ENCODE measurements at regions not wholly inside any gene's neighbourhood (a gene's known extent, or its start where the extent isn't known, plus 50 kb on each side); places are given as distances from the start of the nearest gene placed in this dataset.
A peak's percentile ranks its signal among the peaks of the same experiment; 100 is the strongest.

DNA sequence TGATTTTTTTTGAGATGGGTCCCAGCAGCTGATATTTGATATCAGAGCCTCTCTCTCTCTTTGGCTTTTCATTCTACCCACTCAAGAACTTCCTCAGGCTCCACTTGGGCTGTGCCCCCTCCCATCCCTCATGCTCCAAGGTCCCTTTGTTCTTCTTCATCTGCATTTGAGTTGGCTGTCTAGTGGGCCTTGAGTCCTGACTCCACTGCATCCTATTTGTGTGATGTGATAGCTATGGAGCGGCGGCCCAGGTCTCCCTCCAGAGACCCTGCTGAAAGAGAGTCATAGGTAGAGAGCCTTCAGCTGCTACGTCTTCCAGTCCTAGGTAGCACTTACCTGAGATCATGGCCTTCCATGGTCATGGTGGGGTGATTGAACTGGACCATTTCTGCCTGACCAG is 123.1 kb upstream of the VRK1 start:
- no peak for DNase-seq
- H3K4me1 Mint-ChIP-seq (ENCODE audit: low read depth) = no peaks in the 10 kb centered on the region
- no peak overlapping the region for H3K4me3 Mint-ChIP-seq
- no peaks in the 10 kb centered on the region for H3K9me3 Mint-ChIP-seq
- intact Hi-C loops (cut with micrococcal nuclease) = no loop called here
- CTCF ChIA-PET = interaction anchor here (0.7 kb wide), 1 partner anchor 769 kb away, joined by 4 read pairs; no protein-coding TSS in a partner anchor
- peaks cover 8% of the 10 kb centered on the region for H3K27me3 Mint-ChIP-seq (ENCODE audit: low read depth)
- H3K27ac Mint-ChIP-seq = no peak overlapping the region
- no peaks in the 10 kb centered on the region for H3K36me3 Mint-ChIP-seq (ENCODE audit: low read depth)

DNA sequence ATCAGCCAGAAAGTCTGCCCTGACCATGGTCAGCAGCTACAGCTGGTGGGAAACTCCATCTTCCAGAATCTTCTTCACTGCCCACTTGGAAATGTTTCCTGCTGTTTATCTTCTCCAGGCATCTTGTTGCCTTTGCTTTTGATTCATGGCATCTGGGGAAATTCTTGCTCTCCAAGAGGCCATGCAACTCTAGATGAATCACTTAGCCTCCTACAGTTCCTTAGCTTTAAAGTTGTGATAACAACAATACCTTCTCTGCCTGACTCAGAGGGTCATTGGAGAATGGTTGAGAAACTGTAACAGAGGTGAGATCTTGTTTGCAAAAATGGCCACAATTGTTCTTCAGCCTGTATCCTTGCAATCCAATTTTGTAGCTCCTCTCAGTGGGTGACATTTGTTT is 121.0 kb upstream of the VRK1 start:
- Mint-ChIP-seq H3K27me3 (ENCODE audit: low read depth) (peaks cover 4% of the 10 kb centered on the region), H3K36me3 (ENCODE audit: low read depth) (no peaks in the 10 kb centered on the region)

DNA sequence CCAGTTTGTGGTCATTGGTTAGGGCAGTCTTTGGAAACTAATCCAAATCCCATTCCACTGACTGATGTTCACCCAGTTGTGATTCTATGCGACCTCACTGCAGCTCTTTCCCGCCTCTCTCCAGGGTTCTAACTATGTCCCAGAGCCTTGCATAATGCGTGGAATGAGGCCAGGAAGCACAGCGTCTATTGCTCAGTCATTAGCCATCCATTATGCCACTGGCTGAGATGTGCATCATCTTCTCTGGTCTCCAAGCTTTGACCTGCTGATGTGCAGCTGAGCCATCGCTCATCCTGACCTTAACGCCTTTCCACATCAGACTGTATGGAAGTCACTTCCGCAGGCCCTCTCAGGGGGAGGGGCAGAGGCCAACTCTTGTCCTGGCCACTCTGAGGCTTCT is 115.4 kb upstream of the VRK1 start:
- Mint-ChIP-seq H3K27me3 (ENCODE audit: low read depth) (peaks cover 2% of the 10 kb centered on the region), H3K27ac (no peak overlapping the region), H3K4me1 (ENCODE audit: low read depth) (no peaks in the 10 kb centered on the region), H3K36me3 (ENCODE audit: low read depth) (no peaks in the 10 kb centered on the region), H3K9me3 (no peaks in the 10 kb centered on the region), H3K4me3 (no peak overlapping the region)
- no peak for DNase-seq
- intact Hi-C loops (cut with micrococcal nuclease) = no loop called here
- CTCF ChIA-PET = interaction anchor here (0.6 kb wide), 1 partner anchor 108 kb away, joined by 5 read pairs; no protein-coding TSS in a partner anchor

More for the DNA sequence above, 121.0 kb upstream of the VRK1 start:
- CTCF ChIA-PET = no interaction called here
- no peak overlapping the region for H3K4me3 Mint-ChIP-seq
- intact Hi-C loops (cut with micrococcal nuclease) = loop anchor here (5.0 kb wide), 1 partner anchor 94 kb away; no protein-coding TSS in a partner anchor
- no peaks in the 10 kb centered on the region for H3K9me3 Mint-ChIP-seq
- H3K27ac Mint-ChIP-seq = no peak overlapping the region
- no peak for DNase-seq
- H3K4me1 Mint-ChIP-seq (ENCODE audit: low read depth) = no peaks in the 10 kb centered on the region

DNA sequence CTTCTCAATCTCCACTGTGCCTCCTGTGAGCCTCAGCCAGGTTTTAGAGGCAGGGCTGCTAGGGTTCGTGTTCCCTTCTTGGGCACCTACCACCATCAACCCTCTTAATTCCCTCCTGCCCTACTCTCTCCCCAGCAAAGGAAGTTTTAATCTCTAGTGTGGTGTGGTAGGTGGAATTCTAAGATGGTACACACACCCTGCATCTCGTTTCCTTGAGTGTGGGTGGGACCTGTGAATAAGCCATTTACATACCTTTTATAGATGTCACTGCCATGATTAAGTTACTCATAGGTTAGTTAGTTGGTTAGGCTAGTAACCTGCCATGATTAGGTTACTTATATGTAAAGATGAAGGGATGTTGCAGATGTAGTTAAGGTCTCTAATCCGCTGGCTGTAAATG is 114.8 kb upstream of the VRK1 start:
- Mint-ChIP-seq H3K27ac (no peak overlapping the region), H3K36me3 (ENCODE audit: low read depth) (no peaks in the 10 kb centered on the region), H3K27me3 (ENCODE audit: low read depth) (peaks cover 2% of the 10 kb centered on the region), H3K4me3 (no peak overlapping the region), H3K4me1 (ENCODE audit: low read depth) (no peaks in the 10 kb centered on the region), H3K9me3 (no peaks in the 10 kb centered on the region)
- intact Hi-C loops (cut with micrococcal nuclease) = no loop called here
- DNase-seq = no peak
- CTCF ChIA-PET = no interaction called here

DNA sequence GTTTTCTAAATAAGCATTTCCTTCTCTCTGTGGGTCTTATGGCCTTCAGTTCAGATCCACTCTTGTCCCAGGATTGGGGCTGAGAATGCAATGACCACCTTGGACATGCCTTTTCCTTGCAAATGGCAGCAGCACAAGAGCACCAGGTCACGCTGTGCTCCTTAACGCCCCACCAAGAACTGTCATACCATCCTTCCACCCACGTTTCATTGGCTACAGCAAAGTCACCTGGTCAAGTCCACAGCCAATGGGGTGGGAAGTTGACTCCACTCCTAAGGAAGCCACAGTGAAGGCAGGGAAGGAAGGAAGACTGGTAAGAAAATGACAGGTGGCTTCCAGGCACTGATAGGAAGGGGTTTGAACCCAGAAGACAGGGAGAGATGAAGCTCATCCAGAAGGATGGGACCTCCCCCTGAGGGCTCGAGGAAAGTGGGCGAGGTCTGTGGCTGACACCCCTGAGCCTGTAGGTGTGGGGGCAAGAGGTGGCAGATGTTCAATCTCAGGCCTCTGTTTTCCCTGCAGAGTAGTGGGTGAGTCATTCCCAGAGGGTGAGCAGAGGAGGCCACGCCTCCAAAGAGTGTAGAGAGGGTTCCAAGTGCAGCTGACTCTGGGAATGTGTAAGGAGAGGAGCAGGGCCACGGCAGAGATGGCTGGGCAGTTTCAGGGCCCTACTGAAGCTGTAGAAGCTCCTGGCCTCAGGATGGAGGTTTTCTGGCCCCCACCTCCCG is 113.5 kb upstream of the VRK1 start:
- H3K4me3 Mint-ChIP-seq = no peak overlapping the region
- no peaks in the 10 kb centered on the region for H3K27me3 Mint-ChIP-seq (ENCODE audit: low read depth)
- H3K9me3 Mint-ChIP-seq = no peaks in the 10 kb centered on the region
- H3K27ac Mint-ChIP-seq = no peak overlapping the region
- DNase-seq = no peak
- CTCF ChIA-PET = no interaction called here
- H3K4me1 Mint-ChIP-seq (ENCODE audit: low read depth) = no peaks in the 10 kb centered on the region
- intact Hi-C loops (cut with micrococcal nuclease) = no loop called here
- no peaks in the 10 kb centered on the region for H3K36me3 Mint-ChIP-seq (ENCODE audit: low read depth)

DNA sequence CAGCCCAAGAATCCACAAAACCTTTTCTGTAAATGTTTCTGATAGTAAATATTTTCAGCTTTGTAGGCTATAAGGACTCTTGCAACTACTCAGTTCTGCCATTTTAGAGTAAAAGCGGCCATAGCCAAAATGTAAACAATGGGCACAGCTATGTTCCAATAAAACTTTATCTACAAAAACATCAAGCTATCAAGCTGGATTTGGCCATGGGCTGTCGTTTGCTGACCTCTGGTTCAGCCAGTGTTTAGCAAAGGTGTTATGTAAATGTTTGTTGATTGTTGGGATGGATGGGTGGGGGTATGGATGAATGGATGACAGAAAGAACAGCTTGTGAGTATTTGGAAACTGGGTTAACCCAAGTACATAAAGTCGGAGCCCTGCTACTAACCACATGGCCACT is 111.1 kb upstream of the VRK1 start:
- Mint-ChIP-seq H3K36me3 (ENCODE audit: low read depth) (no peaks in the 10 kb centered on the region), H3K4me3 (no peak overlapping the region), H3K27ac (no peak overlapping the region), H3K27me3 (ENCODE audit: low read depth) (no peaks in the 10 kb centered on the region), H3K4me1 (ENCODE audit: low read depth) (no peaks in the 10 kb centered on the region), H3K9me3 (no peaks in the 10 kb centered on the region)
- DNase-seq = no peak
- intact Hi-C loops (cut with micrococcal nuclease) = no loop called here
- CTCF ChIA-PET = no interaction called here

DNA sequence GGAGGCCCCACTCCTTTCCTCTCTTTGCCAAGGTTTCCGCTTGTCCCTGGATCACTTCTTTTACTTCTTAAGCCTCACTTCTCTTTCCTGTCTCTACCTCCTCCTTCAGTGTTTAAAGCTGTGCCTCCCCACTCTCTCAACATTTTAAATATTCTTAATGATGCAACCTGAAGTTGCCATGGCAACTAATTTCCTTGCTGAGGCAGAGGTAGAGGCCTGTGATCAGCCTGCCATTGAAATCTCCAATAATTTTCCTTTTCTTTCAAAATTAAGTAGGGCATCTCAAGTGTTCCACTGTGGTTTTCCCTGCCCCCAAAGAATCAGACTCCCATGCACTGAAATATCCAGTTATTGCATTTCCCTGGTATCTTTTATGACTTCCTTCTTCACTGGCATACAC is 108.6 kb upstream of the VRK1 start:
- intact Hi-C loops (cut with micrococcal nuclease) = no loop called here

DNA sequence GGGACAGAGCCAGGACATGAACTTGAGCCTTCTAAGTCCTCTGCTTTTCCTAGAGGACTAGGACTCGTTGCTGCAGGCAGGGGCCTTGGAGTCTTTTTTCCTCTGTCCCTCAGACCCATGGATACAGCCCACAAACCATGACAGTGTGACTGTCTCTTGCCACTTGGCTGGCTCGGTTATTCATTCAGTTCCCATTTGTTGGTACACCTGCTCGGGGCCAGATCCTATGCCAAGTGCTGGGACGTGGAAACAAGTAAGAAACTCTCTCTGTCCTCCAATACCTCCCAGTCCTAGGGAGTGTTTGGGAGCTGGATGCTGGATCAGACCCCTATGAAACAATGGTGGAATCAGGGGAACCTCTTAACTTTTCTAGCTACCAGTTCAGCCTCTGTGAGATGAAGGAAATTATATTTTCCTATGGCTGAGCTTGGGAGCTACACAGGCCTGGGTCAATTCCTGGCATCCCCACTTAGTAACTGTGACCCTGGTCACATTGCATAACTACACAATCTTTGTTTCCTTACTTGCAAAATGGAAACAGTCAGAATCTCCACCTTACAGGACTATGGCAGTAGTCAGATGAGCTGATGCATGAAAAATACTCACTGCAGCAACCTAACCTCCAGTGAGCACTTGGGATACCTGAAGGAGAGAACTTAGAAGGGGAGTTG is 106.3 kb upstream of the VRK1 start:
- H3K4me1 Mint-ChIP-seq (ENCODE audit: low read depth) = no peaks in the 10 kb centered on the region
- no peak for DNase-seq
- H3K4me3 Mint-ChIP-seq = no peak overlapping the region
- H3K27ac Mint-ChIP-seq = no peak overlapping the region
- H3K9me3 Mint-ChIP-seq = no peaks in the 10 kb centered on the region
- intact Hi-C loops (cut with micrococcal nuclease) = no loop called here
- no peaks in the 10 kb centered on the region for H3K27me3 Mint-ChIP-seq (ENCODE audit: low read depth)
- no peaks in the 10 kb centered on the region for H3K36me3 Mint-ChIP-seq (ENCODE audit: low read depth)
- CTCF ChIA-PET = no interaction called here

More for the DNA sequence above, 108.6 kb upstream of the VRK1 start:
- Mint-ChIP-seq H3K4me3 (no peak overlapping the region), H3K36me3 (ENCODE audit: low read depth) (no peaks in the 10 kb centered on the region), H3K27me3 (ENCODE audit: low read depth) (no peaks in the 10 kb centered on the region), H3K27ac (no peak overlapping the region), H3K9me3 (no peaks in the 10 kb centered on the region), H3K4me1 (ENCODE audit: low read depth) (no peaks in the 10 kb centered on the region)
- CTCF ChIA-PET = no interaction called here
- DNase-seq = no peak

DNA sequence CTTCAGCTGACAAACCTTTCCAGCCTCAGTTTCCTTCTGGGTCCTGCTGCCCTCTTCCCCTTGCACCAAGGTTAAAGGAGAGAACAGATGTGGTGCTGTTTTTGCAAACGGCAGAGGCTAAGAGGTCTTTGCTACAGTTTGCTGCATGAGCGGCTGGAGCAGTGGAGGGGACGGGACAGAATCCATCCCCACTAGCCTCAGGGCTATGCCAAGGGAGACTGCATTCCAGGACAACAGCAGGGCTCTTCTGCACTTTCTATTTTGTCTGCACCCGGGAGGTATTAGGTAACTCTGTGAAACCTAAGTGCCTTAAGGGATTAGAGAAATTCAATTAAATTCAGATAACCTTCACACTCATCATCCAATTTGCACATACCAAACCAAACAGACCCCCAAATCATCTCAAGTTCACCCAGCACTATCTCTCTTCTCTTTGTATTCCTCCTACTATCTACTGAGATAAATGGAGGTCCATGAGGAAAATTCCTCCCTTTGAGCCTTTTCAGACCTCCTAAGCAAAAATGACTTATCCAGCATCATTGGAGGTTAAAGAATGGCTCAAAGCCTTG is 103.8 kb upstream of the VRK1 start:
- H3K36me3 Mint-ChIP-seq (ENCODE audit: low read depth) = no peaks in the 10 kb centered on the region
- H3K27me3 Mint-ChIP-seq (ENCODE audit: low read depth) = peaks cover 3% of the 10 kb centered on the region
- no peak overlapping the region for H3K4me3 Mint-ChIP-seq
- H3K4me1 Mint-ChIP-seq (ENCODE audit: low read depth) = no peaks in the 10 kb centered on the region
- no peak overlapping the region for H3K27ac Mint-ChIP-seq
- intact Hi-C loops (cut with micrococcal nuclease) = no loop called here
- H3K9me3 Mint-ChIP-seq = no peaks in the 10 kb centered on the region
- DNase-seq = no peak
- CTCF ChIA-PET = no interaction called here

DNA sequence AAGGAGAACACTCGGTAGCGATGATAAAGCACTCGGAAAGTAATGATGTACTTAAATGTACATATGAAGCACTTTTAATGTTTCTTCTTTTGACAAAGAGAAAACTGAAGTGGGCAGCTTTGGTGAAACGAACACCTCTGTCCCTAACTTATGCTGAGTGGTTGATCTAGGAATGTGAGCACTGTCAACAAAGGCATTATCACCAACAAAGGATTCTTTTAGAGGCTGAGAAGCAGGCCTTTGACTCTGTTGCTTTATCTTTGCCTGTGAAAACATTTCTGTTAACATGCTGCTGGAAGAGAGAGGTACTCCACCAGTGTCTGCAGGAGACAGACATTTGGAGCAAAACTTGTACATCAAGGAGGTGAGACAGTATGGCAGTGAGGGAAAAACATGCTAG is 103.2 kb upstream of the VRK1 start:
- CTCF ChIA-PET = no interaction called here
- no peaks in the 10 kb centered on the region for H3K36me3 Mint-ChIP-seq (ENCODE audit: low read depth)
- no peak overlapping the region for H3K4me3 Mint-ChIP-seq
- H3K27me3 Mint-ChIP-seq (ENCODE audit: low read depth) = peaks cover 3% of the 10 kb centered on the region
- no peaks in the 10 kb centered on the region for H3K4me1 Mint-ChIP-seq (ENCODE audit: low read depth)
- intact Hi-C loops (cut with micrococcal nuclease) = no loop called here
- no peak overlapping the region for H3K27ac Mint-ChIP-seq
- no peaks in the 10 kb centered on the region for H3K9me3 Mint-ChIP-seq
- DNase-seq = no peak

DNA sequence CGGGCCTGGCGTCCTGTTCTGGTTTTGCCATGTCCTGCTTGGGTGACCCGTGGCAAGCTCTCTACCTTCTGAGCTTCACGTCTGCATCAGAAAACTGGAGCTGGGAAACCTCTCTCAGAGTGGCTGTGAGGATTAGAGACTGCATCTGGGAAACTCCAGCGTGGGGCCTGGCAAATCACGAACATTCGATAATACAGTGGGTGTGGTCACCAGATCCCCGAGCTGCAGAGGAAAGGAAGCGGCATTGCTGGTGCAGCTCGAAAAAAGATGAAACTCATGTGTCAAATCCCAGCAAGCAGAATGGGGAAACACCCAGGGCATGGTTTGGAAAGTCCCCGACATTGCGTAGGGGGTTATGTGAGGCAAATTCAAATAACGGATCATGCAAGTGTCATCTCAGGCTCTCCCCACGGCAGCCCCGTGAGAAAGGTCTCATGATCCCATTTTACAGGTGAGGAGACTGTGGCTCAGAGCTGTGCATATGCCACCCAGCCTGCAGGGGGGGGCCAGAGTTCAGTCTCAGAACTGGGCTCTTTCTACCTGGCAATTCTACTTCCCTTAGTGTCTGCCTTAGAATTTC is 98.1 kb upstream of the VRK1 start:
- Mint-ChIP-seq H3K4me3 (no peak overlapping the region), H3K4me1 (ENCODE audit: low read depth) (no peaks in the 10 kb centered on the region), H3K27me3 (ENCODE audit: low read depth) (peaks cover 13% of the 10 kb centered on the region), H3K27ac (no peak overlapping the region), H3K9me3 (no peaks in the 10 kb centered on the region), H3K36me3 (ENCODE audit: low read depth) (no peaks in the 10 kb centered on the region)
- DNase-seq = peak; percentile 25
- intact Hi-C loops (cut with micrococcal nuclease) = no loop called here
- CTCF ChIA-PET = interaction anchor here (0.6 kb wide), 1 partner anchor 278 kb away, joined by 3 read pairs; no protein-coding TSS in a partner anchor

DNA sequence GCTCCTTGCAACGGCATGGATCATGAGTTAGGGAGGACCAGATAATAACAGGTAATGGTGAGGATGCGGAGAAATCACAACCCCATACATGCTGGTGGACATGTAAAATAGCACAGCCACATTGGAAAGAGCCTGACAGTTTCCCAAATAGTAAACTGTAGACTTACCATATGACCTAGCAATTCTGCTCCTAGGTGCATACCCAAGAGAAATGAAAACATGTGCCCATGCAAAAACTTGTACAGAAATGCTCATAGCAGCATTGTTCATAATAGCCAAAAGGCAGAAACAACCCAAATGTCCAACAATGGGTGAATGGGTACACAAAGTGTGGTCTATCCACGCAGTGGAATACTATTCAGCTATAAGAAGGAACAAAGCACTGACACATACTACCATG is 97.5 kb upstream of the VRK1 start:
- no peak for DNase-seq
- Mint-ChIP-seq H3K36me3 (ENCODE audit: low read depth) (no peaks in the 10 kb centered on the region), H3K4me3 (no peak overlapping the region), H3K27me3 (ENCODE audit: low read depth) (peaks cover 13% of the 10 kb centered on the region), H3K4me1 (ENCODE audit: low read depth) (no peaks in the 10 kb centered on the region), H3K9me3 (no peaks in the 10 kb centered on the region), H3K27ac (no peak overlapping the region)
- CTCF ChIA-PET = no interaction called here
- intact Hi-C loops (cut with micrococcal nuclease) = no loop called here

DNA sequence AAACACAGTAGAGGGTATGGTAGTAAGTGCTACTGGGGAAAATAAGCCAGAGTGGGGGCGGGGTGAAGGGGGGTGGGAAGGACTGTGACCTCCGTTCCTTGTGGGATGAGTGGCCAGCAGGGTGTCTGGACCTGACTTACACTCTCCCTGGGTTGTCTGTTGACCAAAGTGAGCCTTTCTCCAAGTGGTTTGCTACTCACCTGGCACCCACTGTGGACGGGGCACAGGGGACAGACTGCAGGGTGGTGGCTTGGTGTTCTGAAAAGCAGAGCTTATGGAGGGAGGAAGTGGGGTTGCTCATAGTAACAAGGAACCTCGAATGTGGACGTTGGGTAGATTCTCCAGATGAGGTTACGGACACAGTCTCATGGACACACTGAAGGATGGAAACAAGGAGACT is 94.4 kb upstream of the VRK1 start:
- H3K36me3 Mint-ChIP-seq (ENCODE audit: low read depth) = no peaks in the 10 kb centered on the region
- no peak overlapping the region for H3K27ac Mint-ChIP-seq
- H3K4me3 Mint-ChIP-seq = no peak overlapping the region
- H3K27me3 Mint-ChIP-seq (ENCODE audit: low read depth) = peaks cover 16% of the 10 kb centered on the region
- no peaks in the 10 kb centered on the region for H3K9me3 Mint-ChIP-seq
- intact Hi-C loops (cut with micrococcal nuclease) = no loop called here
- DNase-seq = no peak
- H3K4me1 Mint-ChIP-seq (ENCODE audit: low read depth) = no peaks in the 10 kb centered on the region
- CTCF ChIA-PET = no interaction called here
